Trophoblast cell (in vitro differentiated cells and primary cell): ENCODE measurements at regions not wholly inside any gene's neighbourhood (a gene's known extent, or its start where the extent isn't known, plus 50 kb on each side); places are given as distances from the start of the nearest gene placed in this dataset.

Experiments
- DNase-seq, 2 donors: peaks; one replicate each; pipeline ENCODE4 v3.0.0-alpha.2; 2016
- H2AFZ ChIP-seq: 2 replicates; pipeline ENCODE4 v1.6.1; 2013; ENCODE audit warnings: low read length, moderate library complexity, mild to moderate bottlenecking; ENCODE audit not compliant: insufficient read depth, poor library complexity
- H2AK5ac ChIP-seq: 2 replicates; pipeline ENCODE4 v1.6.1; 2013; ENCODE audit warnings: mild to moderate bottlenecking, low read length
- H2BK120ac ChIP-seq: 2 replicates; pipeline ENCODE4 v1.6.1; 2013; ENCODE audit warnings: low read length, mild to moderate bottlenecking, moderate library complexity; ENCODE audit not compliant: insufficient read depth, poor library complexity
- H2BK12ac ChIP-seq: 2 replicates; pipeline ENCODE4 v1.6.1; 2013; ENCODE audit warnings: mild to moderate bottlenecking, low read length, moderate library complexity
- H2BK5ac ChIP-seq: 2 replicates; pipeline ENCODE4 v1.6.1; 2013; ENCODE audit warnings: low read length, low read depth, moderate library complexity, mild to moderate bottlenecking; ENCODE audit not compliant: poor library complexity
- H3K14ac ChIP-seq: 2 replicates; pipeline ENCODE4 v1.6.1; 2013; ENCODE audit warnings: mild to moderate bottlenecking, low read length
- H3K18ac ChIP-seq: 2 replicates; pipeline ENCODE4 v1.6.1; 2013; ENCODE audit warnings: mild to moderate bottlenecking, low read length
- H3K23ac ChIP-seq: 2 replicates; pipeline ENCODE4 v1.6.1; 2013; ENCODE audit warnings: low read length
- H3K27ac ChIP-seq: 2 replicates; pipeline ENCODE4 v1.5.1; 2013; ENCODE audit warnings: low read depth, mild to moderate bottlenecking, inconsistent platforms, low read length, moderate library complexity
- H3K27me3 ChIP-seq: 2 replicates; pipeline ENCODE4 v1.6.1; 2013; ENCODE audit warnings: inconsistent platforms, mild to moderate bottlenecking, low read length, moderate library complexity; ENCODE audit not compliant: insufficient read depth
- H3K36me3 ChIP-seq, 2 experiments: 1 replicate in 1 of 2; 2 replicates in 1 of 2; pipeline ENCODE4 v1.6.1; 2013; ENCODE audit warnings: low read length in 2 of 2, mild to moderate bottlenecking in 2 of 2, moderate library complexity in 1 of 2; ENCODE audit not compliant: insufficient read depth in 2 of 2, control insufficient read depth in 1 of 2
- H3K4ac ChIP-seq: 2 replicates; pipeline ENCODE4 v1.6.1; 2013; ENCODE audit warnings: low read depth, mild to moderate bottlenecking, low read length, moderate library complexity
- H3K4me1 ChIP-seq, 2 experiments: 1 replicate in 1 of 2; 2 replicates in 1 of 2; pipeline ENCODE4 v1.6.1; 2013; ENCODE audit warnings: low read length in 2 of 2, mild to moderate bottlenecking in 2 of 2, moderate library complexity in 1 of 2; ENCODE audit not compliant: insufficient read depth in 2 of 2, control insufficient read depth in 1 of 2
- H3K4me2 ChIP-seq: 2 replicates; pipeline ENCODE4 v1.6.1; 2013; ENCODE audit warnings: inconsistent platforms, mild to moderate bottlenecking, low read length, moderate library complexity
- H3K4me3 ChIP-seq: 2 replicates; pipeline ENCODE4 v1.5.1; 2013; ENCODE audit warnings: mild to moderate bottlenecking, low read depth, low read length, inconsistent platforms
- H3K79me1 ChIP-seq: one replicate; pipeline ENCODE4 v1.6.1; 2013; ENCODE audit warnings: low read length
- H3K79me2 ChIP-seq: 2 replicates; pipeline ENCODE4 v1.6.1; 2013; ENCODE audit warnings: low read length, mild to moderate bottlenecking; ENCODE audit not compliant: control insufficient read depth, insufficient read depth, poor library complexity
- H3K9ac ChIP-seq: 2 replicates; pipeline ENCODE4 v1.6.1; 2013; ENCODE audit warnings: mild to moderate bottlenecking, low read length
- H3K9me3 ChIP-seq: 2 replicates; pipeline ENCODE4 v1.6.1; 2013; ENCODE audit warnings: low read depth, mild to moderate bottlenecking, control low read depth, inconsistent platforms, low read length; ENCODE audit not compliant: insufficient read depth
- H4K12ac ChIP-seq: 2 replicates; pipeline ENCODE4 v1.6.1; 2013; ENCODE audit warnings: low read depth, mild to moderate bottlenecking, low read length, moderate library complexity
- H4K8ac ChIP-seq: 2 replicates; pipeline ENCODE4 v1.6.1; 2013; ENCODE audit warnings: low read depth, mild to moderate bottlenecking, low read length, moderate library complexity
- H4K91ac ChIP-seq: one replicate; pipeline ENCODE4 v1.6.1; 2013; ENCODE audit warnings: low read depth, mild to moderate bottlenecking, low read length, moderate library complexity
- WGBS: extraction: QIAGEN DNeasy Blood & Tissue Kit; methylation state at CpG from one replicate; pipeline ENCODE4 v1.1.7; 2013; ENCODE audit warnings: missing lambda C conversion rate; ENCODE audit not compliant: insufficient read length, insufficient coverage; ENCODE audit errors: extremely low coverage; 5-methylcytosine and 5-hydroxymethylcytosine counted together

GRCh38 chr6:92521553-92521952, 897.8 kb downstream of the EPHA7 start:
- Histone ChIP-seq H2BK120ac (no peak overlapping the region), H3K27ac (no peak overlapping the region), H3K27me3 (no peaks in the 10 kb centered on the region), H3K14ac (no peak overlapping the region), H4K8ac (no peak overlapping the region), H3K4me1 (no peaks in the 10 kb centered on the region), H2BK12ac (no peak overlapping the region), H3K18ac (no peak overlapping the region), H3K79me2 (no peaks in the 10 kb centered on the region), H3K9me3 (peaks cover 2% of the 10 kb centered on the region), H2AK5ac (no peak overlapping the region), H3K79me1 (no peaks in the 10 kb centered on the region), H3K4me2 (no peak overlapping the region), H3K4me3 (no peak overlapping the region), H3K9ac (no peak overlapping the region), H3K4ac (no peak overlapping the region), H2AFZ (no peak overlapping the region), H3K36me3 (no peaks in the 10 kb centered on the region), H3K23ac (no peak overlapping the region), H2BK5ac (no peak overlapping the region), H4K91ac (no peak overlapping the region), H4K12ac (no peak overlapping the region)
- peak in 1 of 2 donors; percentile 24 for DNase-seq
- no CpG with 5 or more reads among the region's 1 CpG for WGBS

- Histone ChIP-seq H3K14ac (no peak overlapping the region), H3K27ac (no peak overlapping the region), H3K4me1 (no peaks in the 10 kb centered on the region), H2BK120ac (no peak overlapping the region), H3K4ac (no peak overlapping the region), H2BK5ac (no peak overlapping the region), H3K79me1 (no peaks in the 10 kb centered on the region), H2AFZ (no peak overlapping the region), H3K9ac (no peak overlapping the region), H3K9me3 (no peaks in the 10 kb centered on the region), H4K8ac (no peak overlapping the region), H3K18ac (no peak overlapping the region), H3K4me3 (no peak overlapping the region), H4K91ac (no peak overlapping the region), H2AK5ac (no peak overlapping the region), H4K12ac (no peak overlapping the region), H2BK12ac (no peak overlapping the region), H3K23ac (no peak overlapping the region), H3K36me3 (no peaks in the 10 kb centered on the region), H3K79me2 (no peaks in the 10 kb centered on the region), H3K4me2 (no peak overlapping the region), H3K27me3 (no peaks in the 10 kb centered on the region)
- DNase-seq, result no peak
- WGBS, result no CpG with 5 or more reads among the region's 1 CpG
These were observed 909.2 kb downstream of the EPHA7 start for GRCh38 chr6:92510137-92510536.

GRCh38 chr6:92507552-92507951, 911.8 kb downstream of the EPHA7 start:
- Histone ChIP-seq H3K4me3 (no peak overlapping the region), H2BK12ac (no peak overlapping the region), H3K18ac (no peak overlapping the region), H3K36me3 (no peaks in the 10 kb centered on the region), H4K91ac (no peak overlapping the region), H3K4ac (no peak overlapping the region), H3K14ac (no peak overlapping the region), H2BK120ac (no peak overlapping the region), H2AFZ (no peak overlapping the region), H3K9me3 (no peaks in the 10 kb centered on the region), H3K27ac (no peak overlapping the region), H3K79me1 (no peaks in the 10 kb centered on the region), H2AK5ac (no peak overlapping the region), H4K8ac (no peak overlapping the region), H3K9ac (no peak overlapping the region), H3K79me2 (no peaks in the 10 kb centered on the region), H2BK5ac (no peak overlapping the region), H3K4me1 (no peaks in the 10 kb centered on the region), H4K12ac (no peak overlapping the region), H3K23ac (no peak overlapping the region), H3K4me2 (no peak overlapping the region), H3K27me3 (no peaks in the 10 kb centered on the region)
- no CpG with 5 or more reads among the region's 3 CpGs for WGBS
- DNase-seq, result no peak

- no peaks in the 10 kb centered on the region for H3K79me1 ChIP-seq
- no peak overlapping the region for H3K4ac ChIP-seq
- H3K79me2 ChIP-seq, result no peaks in the 10 kb centered on the region
- H3K4me2 ChIP-seq, result no peak overlapping the region
- no peak overlapping the region for H2AK5ac ChIP-seq
- no peak overlapping the region for H4K91ac ChIP-seq
- H4K8ac ChIP-seq, result no peak overlapping the region
- H3K4me3 ChIP-seq, result no peak overlapping the region
- H3K36me3 ChIP-seq, result no peaks in the 10 kb centered on the region
- no peak overlapping the region for H2BK120ac ChIP-seq
- no peak for DNase-seq
- no peak overlapping the region for H3K14ac ChIP-seq
- H3K18ac ChIP-seq, result no peak overlapping the region
- H3K27me3 ChIP-seq, result no peaks in the 10 kb centered on the region
- no peak overlapping the region for H3K27ac ChIP-seq
- no peak overlapping the region for H3K23ac ChIP-seq
- no peak overlapping the region for H2AFZ ChIP-seq
- H3K4me1 ChIP-seq, result no peaks in the 10 kb centered on the region
- H3K9me3 ChIP-seq, result no peaks in the 10 kb centered on the region
- no peak overlapping the region for H2BK12ac ChIP-seq
- H3K9ac ChIP-seq, result no peak overlapping the region
- H4K12ac ChIP-seq, result no peak overlapping the region
- no peak overlapping the region for H2BK5ac ChIP-seq
These were observed 914.9 kb downstream of the EPHA7 start for GRCh38 chr6:92504509-92504908.
